ENCODE measurements at regions not wholly inside any gene's neighbourhood (a gene's known extent, or its start where the extent isn't known, plus 50 kb on each side); places are given as distances from the start of the nearest gene placed in this dataset.

DNA sequence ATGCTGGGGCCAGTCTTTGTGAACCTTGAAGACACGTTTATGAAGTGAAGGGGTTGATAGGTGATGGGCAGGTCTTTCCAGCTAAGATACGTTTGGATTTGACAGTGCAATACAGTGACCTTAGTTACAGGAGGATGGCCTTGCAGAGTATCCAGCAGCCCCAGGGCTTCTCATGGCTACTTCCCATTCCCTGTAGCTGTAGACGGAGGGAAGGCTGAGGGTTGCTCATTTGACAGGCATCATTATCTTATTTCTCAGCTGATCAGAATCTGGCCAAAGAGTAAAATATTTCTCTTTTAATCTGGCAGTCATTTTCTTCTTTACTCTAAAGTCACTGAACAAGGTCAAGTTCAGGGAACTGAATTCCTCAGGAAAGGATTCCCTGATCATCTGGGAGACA, 85.1 kb upstream of the RMDN2 start:
- TF ChIP-seq FOXP2 (optimal IDR thresholded peaks at IDR 0.05; ENCODE audit: borderline replicate concordance, extremely low read depth, extremely low read length, insufficient read depth) (no peak), POLR2AphosphoS5 (IDR thresholded peaks at IDR 0.05; ENCODE audit: low read depth, low read length) (no peak), SIN3A (IDR thresholded peaks at IDR 0.05; ENCODE audit: borderline replicate concordance, insufficient read depth, low read length) (no peak)
- TF ChIP-seq, protein P1, sequence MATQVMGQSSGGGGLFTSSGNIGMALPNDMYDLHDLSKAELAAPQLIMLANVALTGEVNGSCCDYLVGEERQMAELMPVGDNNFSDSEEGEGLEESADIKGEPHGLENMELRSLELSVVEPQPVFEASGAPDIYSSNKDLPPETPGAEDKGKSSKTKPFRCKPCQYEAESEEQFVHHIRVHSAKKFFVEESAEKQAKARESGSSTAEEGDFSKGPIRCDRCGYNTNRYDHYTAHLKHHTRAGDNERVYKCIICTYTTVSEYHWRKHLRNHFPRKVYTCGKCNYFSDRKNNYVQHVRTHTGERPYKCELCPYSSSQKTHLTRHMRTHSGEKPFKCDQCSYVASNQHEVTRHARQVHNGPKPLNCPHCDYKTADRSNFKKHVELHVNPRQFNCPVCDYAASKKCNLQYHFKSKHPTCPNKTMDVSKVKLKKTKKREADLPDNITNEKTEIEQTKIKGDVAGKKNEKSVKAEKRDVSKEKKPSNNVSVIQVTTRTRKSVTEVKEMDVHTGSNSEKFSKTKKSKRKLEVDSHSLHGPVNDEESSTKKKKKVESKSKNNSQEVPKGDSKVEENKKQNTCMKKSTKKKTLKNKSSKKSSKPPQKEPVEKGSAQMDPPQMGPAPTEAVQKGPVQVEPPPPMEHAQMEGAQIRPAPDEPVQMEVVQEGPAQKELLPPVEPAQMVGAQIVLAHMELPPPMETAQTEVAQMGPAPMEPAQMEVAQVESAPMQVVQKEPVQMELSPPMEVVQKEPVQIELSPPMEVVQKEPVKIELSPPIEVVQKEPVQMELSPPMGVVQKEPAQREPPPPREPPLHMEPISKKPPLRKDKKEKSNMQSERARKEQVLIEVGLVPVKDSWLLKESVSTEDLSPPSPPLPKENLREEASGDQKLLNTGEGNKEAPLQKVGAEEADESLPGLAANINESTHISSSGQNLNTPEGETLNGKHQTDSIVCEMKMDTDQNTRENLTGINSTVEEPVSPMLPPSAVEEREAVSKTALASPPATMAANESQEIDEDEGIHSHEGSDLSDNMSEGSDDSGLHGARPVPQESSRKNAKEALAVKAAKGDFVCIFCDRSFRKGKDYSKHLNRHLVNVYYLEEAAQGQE (IDR thresholded peaks at IDR 0.05; ENCODE audit: insufficient read depth in 1 of 2, low read depth in 2 of 2, low read length in 2 of 2) = no peak

DNA sequence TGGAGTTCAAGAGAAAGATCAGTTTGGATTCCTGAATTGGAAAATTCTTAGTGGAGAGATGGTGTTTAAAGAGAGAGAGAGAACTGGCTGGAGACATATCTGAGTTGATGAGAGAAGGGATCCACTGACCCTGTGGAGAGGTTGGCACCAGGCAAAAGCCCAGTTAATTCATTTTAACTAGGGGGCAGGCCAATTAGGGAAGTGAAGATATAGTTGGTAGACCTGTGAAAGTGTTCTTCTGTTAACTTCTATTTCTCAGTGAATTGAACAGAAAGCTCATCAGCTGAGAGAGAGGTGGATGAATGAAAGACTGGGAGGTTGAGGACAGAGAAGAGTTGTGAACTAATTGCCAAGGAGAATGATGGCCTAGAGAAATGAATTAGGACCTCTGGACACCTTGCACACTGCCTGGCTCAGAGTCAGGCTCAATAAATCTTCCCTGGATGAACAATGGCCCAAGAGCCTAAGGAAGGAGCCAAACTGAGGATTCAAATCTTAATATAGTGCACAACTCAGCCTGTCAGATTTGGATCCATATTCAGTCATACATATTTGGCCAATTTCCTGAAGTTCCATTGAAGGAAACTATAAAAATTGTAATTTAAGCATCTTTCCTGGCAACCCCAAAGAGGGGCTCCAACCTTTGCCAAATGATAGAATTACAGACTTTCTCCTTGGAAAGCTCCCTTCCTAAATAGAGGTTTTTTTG, 82.2 kb upstream of the RMDN2 start:
- TF ChIP-seq SIN3A (IDR thresholded peaks at IDR 0.05; ENCODE audit: borderline replicate concordance, insufficient read depth, low read length) (no peak), POLR2AphosphoS5 (IDR thresholded peaks at IDR 0.05; ENCODE audit: low read depth, low read length) (no peak), TAF1 (IDR thresholded peaks at IDR 0.05; ENCODE audit: borderline replicate concordance, insufficient read depth, low read length) (no peak), FOXP2 (optimal IDR thresholded peaks at IDR 0.05; ENCODE audit: borderline replicate concordance, extremely low read depth, extremely low read length, insufficient read depth) (no peak)
- TF ChIP-seq, protein P1 (IDR thresholded peaks at IDR 0.05; ENCODE audit: insufficient read depth in 1 of 2, low read depth in 2 of 2, low read length in 2 of 2) = no peak

DNA sequence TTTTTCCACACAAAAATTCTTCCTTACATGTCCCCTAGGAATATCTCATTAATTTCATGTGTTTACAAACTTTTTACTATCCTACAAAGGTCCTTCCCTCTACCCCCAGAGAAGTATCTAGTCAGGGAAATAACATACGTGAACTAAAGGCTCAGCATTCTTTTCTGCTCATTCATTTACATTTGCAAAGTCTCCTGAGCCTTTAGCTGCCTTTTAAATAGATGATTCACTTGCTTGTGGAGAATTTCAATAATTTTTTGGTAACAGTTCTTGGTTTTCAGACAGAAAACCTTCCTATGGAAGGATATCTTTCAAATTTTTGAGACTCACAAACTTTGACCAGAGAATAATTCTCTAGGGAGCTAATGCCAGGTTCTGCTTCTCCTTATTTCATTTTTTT, 81.5 kb upstream of the RMDN2 start:
- no peak for TF ChIP-seq POLR2AphosphoS5 (IDR thresholded peaks at IDR 0.05; ENCODE audit: low read depth, low read length)
- TF ChIP-seq TAF1 (IDR thresholded peaks at IDR 0.05; ENCODE audit: borderline replicate concordance, insufficient read depth, low read length) = no peak
- TF ChIP-seq, protein P1 (IDR thresholded peaks at IDR 0.05; ENCODE audit: insufficient read depth in 1 of 2, low read depth in 2 of 2, low read length in 2 of 2) = no peak
- no peak for TF ChIP-seq FOXP2 (optimal IDR thresholded peaks at IDR 0.05; ENCODE audit: borderline replicate concordance, extremely low read depth, extremely low read length, insufficient read depth)
- TF ChIP-seq SIN3A (IDR thresholded peaks at IDR 0.05; ENCODE audit: borderline replicate concordance, insufficient read depth, low read length) = no peak

DNA sequence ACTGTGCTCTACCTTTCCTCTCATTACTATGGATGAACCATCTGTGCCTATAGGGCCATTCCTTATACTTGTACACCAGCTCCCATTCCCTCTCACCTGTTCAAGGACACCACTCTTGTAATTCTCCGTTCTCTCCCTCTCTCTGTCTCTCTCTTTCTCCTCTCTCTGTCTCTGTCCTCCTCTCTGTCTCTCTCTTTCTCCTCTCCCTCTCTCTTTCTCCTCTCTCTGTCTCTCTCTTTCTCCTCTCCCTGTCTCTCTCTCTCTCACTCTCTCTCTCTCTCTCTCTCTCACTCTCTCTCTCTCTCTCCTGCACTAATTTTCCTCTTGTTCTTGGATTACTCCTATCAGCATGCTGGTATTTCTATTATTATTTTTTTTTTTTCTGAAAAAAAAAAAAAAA, 78.9 kb upstream of the RMDN2 start:
- TF ChIP-seq POLR2AphosphoS5 (IDR thresholded peaks at IDR 0.05; ENCODE audit: low read depth, low read length) (no peak), SIN3A (IDR thresholded peaks at IDR 0.05; ENCODE audit: borderline replicate concordance, insufficient read depth, low read length) (no peak), TAF1 (IDR thresholded peaks at IDR 0.05; ENCODE audit: borderline replicate concordance, insufficient read depth, low read length) (no peak), FOXP2 (optimal IDR thresholded peaks at IDR 0.05; ENCODE audit: borderline replicate concordance, extremely low read depth, extremely low read length, insufficient read depth) (no peak)
- TF ChIP-seq, protein P1 (IDR thresholded peaks at IDR 0.05; ENCODE audit: insufficient read depth in 1 of 2, low read depth in 2 of 2, low read length in 2 of 2) = no peak
